Loucy (cell line): ENCODE measurements at regions not wholly inside any gene's neighbourhood (a gene's known extent, or its start where the extent isn't known, plus 50 kb on each side); places are given as distances from the start of the nearest gene placed in this dataset.
"Not testable (repeated sequence)": the region's sequence is repeated elsewhere in the genome, so short reads cannot be mapped to it uniquely, and the experiment has no call there.

Experiments
- H2AFZ ChIP-seq: fragments of 200-600 bp; sonication (generic); 2 replicates; pipeline ENCODE4 v1.6.0; 2016; ENCODE audit warnings: antibody characterized with exemption, mild to moderate bottlenecking, low read length, moderate library complexity
- H3F3A ChIP-seq: fragments of 200-600 bp; 2 replicates; pipeline ENCODE4 v1.6.0; 2016; ENCODE audit warnings: antibody characterized with exemption, low read depth, mild to moderate bottlenecking
- H3K27me3 ChIP-seq: fragments of 200-600 bp; sonication (generic); 2 replicates; pipeline ENCODE4 v1.6.1; 2014; ENCODE audit warnings: low read length, mild to moderate bottlenecking; ENCODE audit not compliant: insufficient read depth, poor library complexity, severe bottlenecking
- H3K36me3 ChIP-seq: fragments of 200-600 bp; sonication (generic); 2 replicates; pipeline ENCODE4 v1.6.1; 2016; ENCODE audit warnings: low read length; ENCODE audit not compliant: insufficient read depth
- H3K4me1 ChIP-seq: fragments of 200-600 bp; sonication (generic); 2 replicates; pipeline ENCODE4 v1.5.1; 2014; ENCODE audit warnings: low read length, mild to moderate bottlenecking; ENCODE audit not compliant: insufficient read depth, poor library complexity, severe bottlenecking
- H3K4me2 ChIP-seq: fragments of 200-600 bp; sonication (generic); 2 replicates; pipeline ENCODE4 v1.6.0; 2014; ENCODE audit warnings: antibody characterized with exemption, low read length, low read depth, mild to moderate bottlenecking; ENCODE audit not compliant: poor library complexity, severe bottlenecking
- H3K4me3 ChIP-seq: fragments of 200-600 bp; sonication (generic); 2 replicates; pipeline ENCODE4 v1.5.1; 2014; ENCODE audit warnings: low read length, mild to moderate bottlenecking, mixed read lengths; ENCODE audit not compliant: poor library complexity, severe bottlenecking
- H3K79me2 ChIP-seq: fragments of 200-600 bp; sonication (generic); 2 replicates; pipeline ENCODE4 v1.6.1; 2014; ENCODE audit warnings: low read length; ENCODE audit not compliant: insufficient read depth
- H3K9ac ChIP-seq: fragments of 200-600 bp; sonication (generic); 2 replicates; pipeline ENCODE4 v1.6.0; 2014; ENCODE audit warnings: mild to moderate bottlenecking, low read depth, low read length, moderate library complexity; ENCODE audit not compliant: poor library complexity, severe bottlenecking
- H3K9me2 ChIP-seq: fragments of 200-600 bp; sonication (generic); replicated peaks from 2 replicates; pipeline ENCODE4 v1.6.1; 2016; ENCODE audit warnings: low read depth, low read length, mixed read lengths
- H3K9me3 ChIP-seq: fragments of 200-600 bp; sonication (generic); 2 replicates; pipeline ENCODE4 v1.6.1; 2014; ENCODE audit warnings: mild to moderate bottlenecking, antibody characterized with exemption, low read length, low read depth; ENCODE audit not compliant: insufficient read depth
- H4K20me1 ChIP-seq: fragments of 200-600 bp; sonication (generic); 2 replicates; pipeline ENCODE4 v1.6.0; 2014; ENCODE audit warnings: antibody characterized with exemption, low read length, mild to moderate bottlenecking; ENCODE audit not compliant: insufficient read depth, poor library complexity, severe bottlenecking
- CTCF ChIP-seq: fragments of 200-600 bp; sonication (generic); conservative IDR thresholded peaks from 2 replicates; pipeline ENCODE4 v1.5.1; 2014; ENCODE audit warnings: mild to moderate bottlenecking, antibody characterized with exemption, low read length
- EZH2phosphoT487 ChIP-seq: fragments of 200-600 bp; IDR thresholded peaks from 2 replicates; pipeline ENCODE4 v1.6.1; 2018; ENCODE audit warnings: antibody characterized with exemption, mild to moderate bottlenecking, moderate library complexity, borderline replicate concordance

DNA sequence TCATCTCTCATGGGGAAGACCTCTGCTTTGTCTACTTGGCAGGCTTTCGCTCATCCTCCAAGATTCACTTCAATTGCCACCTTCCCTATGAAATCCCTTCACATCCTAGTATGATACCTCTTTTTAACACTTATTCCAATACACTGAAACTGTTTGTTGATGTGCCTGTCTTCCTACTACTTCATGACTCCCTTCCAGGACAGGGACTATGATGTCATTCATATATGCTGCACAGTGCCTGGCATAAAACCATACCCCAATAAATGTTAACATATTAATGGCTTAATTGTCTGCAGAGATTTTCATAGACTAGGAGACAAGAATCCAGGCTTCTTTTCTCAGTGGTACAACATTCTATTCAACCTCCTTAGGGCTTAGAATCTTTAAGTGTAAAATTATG is 215.5 kb downstream of the ZNF608 start:
- TF ChIP-seq CTCF: no peak
- no peak for TF ChIP-seq EZH2phosphoT487

GRCh38 chr5:124528838-124529237 is 217.6 kb downstream of the ZNF608 start:
- H3F3A ChIP-seq: no peaks in the 10 kb centered on the region
- H3K9me2 ChIP-seq: no peaks in the 10 kb centered on the region
- no peak overlapping the region for H3K4me2 ChIP-seq
- H2AFZ ChIP-seq: no peak overlapping the region
- no peaks in the 10 kb centered on the region for H3K36me3 ChIP-seq
- H3K9ac ChIP-seq: no peak overlapping the region
- TF ChIP-seq EZH2phosphoT487: no peak
- TF ChIP-seq CTCF: no peak
- H3K9me3 ChIP-seq: no peaks in the 10 kb centered on the region
- H3K79me2 ChIP-seq: no peaks in the 10 kb centered on the region
- H4K20me1 ChIP-seq: no peaks in the 10 kb centered on the region
- no peak overlapping the region for H3K4me3 ChIP-seq
- no peaks in the 10 kb centered on the region for H3K27me3 ChIP-seq
- no peaks in the 10 kb centered on the region for H3K4me1 ChIP-seq

More for the DNA sequence above, 215.5 kb downstream of the ZNF608 start:
- Histone ChIP-seq H3K4me1 (no peaks in the 10 kb centered on the region), H3K9ac (no peak overlapping the region), H3K79me2 (no peaks in the 10 kb centered on the region), H3K4me2 (no peak overlapping the region), H3K27me3 (no peaks in the 10 kb centered on the region), H3K9me3 (no peaks in the 10 kb centered on the region), H3K4me3 (no peak overlapping the region), H3K9me2 (no peaks in the 10 kb centered on the region), H2AFZ (no peak overlapping the region), H4K20me1 (no peaks in the 10 kb centered on the region), H3F3A (no peaks in the 10 kb centered on the region), H3K36me3 (no peaks in the 10 kb centered on the region)

GRCh38 chr5:124527220-124527991 is 219.0 kb downstream of the ZNF608 start:
- Histone ChIP-seq H3K27me3 (no peaks in the 10 kb centered on the region), H3K9me2 (no peaks in the 10 kb centered on the region), H3K9ac (no peak overlapping the region), H3K4me1 (no peaks in the 10 kb centered on the region), H3F3A (no peaks in the 10 kb centered on the region), H3K79me2 (no peaks in the 10 kb centered on the region), H3K36me3 (no peaks in the 10 kb centered on the region), H2AFZ (no peak overlapping the region), H3K9me3 (no peaks in the 10 kb centered on the region), H3K4me2 (no peak overlapping the region), H4K20me1 (no peaks in the 10 kb centered on the region), H3K4me3 (no peak overlapping the region)
- TF ChIP-seq EZH2phosphoT487 (no peak), CTCF (no peak)

GRCh38 chr5:124526079-124526478 is 220.4 kb downstream of the ZNF608 start:
- not testable (repeated sequence) for H3K36me3 ChIP-seq, H3K9me2 ChIP-seq, H3K9ac ChIP-seq, H3K4me3 ChIP-seq, H3K4me1 ChIP-seq, H4K20me1 ChIP-seq, H3K27me3 ChIP-seq, H3K9me3 ChIP-seq, H3K79me2 ChIP-seq, H2AFZ ChIP-seq, H3K4me2 ChIP-seq, H3F3A ChIP-seq
